Transverse colon (tissue), 3 donors: ENCODE measurements at regions not wholly inside any gene's neighbourhood (a gene's known extent, or its start where the extent isn't known, plus 50 kb on each side); places are given as distances from the start of the nearest gene placed in this dataset.

Experiments
- EP300 ChIP-seq: sonication (generic); formaldehyde crosslinking; IDR thresholded peaks from one replicate; pipeline ENCODE4 v1.6.1; 2017; ENCODE audit warnings: antibody characterized with exemption, low read depth
- POLR2A ChIP-seq: fragments of 450-650 bp; IDR thresholded peaks from one replicate; pipeline ENCODE4 v1.6.1; 2016; ENCODE audit warnings: antibody characterized with exemption, mild to moderate bottlenecking, moderate library complexity
- TF ChIP-seq, protein P1 (sequence below), 5 experiments: fragments of 200-600 bp in 3 of 5; fragments of 450-650 bp in 2 of 5; sonication (generic) in 3 of 5; IDR thresholded peaks; 1 replicate in 2 of 5; 2 replicates in 3 of 5; pipeline ENCODE4 v1.5.1; 2016 to 2017; ENCODE audit warnings: antibody characterized with exemption in 5 of 5, inconsistent platforms in 3 of 5, mild to moderate bottlenecking in 2 of 5, moderate library complexity in 1 of 5

DNA sequence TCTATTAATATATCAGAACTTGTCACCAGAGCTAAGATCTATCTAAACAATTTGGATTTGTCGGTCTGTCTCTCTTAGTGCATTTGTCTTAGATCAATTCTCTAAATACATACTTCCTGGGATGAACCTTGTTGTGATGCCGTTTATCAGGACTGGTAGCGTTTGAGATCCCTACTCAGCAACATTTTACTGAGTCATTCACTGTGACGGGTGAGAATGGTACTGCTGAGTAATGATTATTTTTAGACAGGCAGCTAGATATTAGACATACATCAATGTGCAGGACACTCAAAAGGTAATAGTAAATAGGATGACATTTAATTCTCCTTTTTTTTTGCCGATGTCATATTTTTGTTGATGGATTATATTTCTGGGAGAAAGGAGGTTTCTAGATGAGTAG lies 209.0 kb downstream of the CSNK1G3 start:
- TF ChIP-seq, protein P1, sequence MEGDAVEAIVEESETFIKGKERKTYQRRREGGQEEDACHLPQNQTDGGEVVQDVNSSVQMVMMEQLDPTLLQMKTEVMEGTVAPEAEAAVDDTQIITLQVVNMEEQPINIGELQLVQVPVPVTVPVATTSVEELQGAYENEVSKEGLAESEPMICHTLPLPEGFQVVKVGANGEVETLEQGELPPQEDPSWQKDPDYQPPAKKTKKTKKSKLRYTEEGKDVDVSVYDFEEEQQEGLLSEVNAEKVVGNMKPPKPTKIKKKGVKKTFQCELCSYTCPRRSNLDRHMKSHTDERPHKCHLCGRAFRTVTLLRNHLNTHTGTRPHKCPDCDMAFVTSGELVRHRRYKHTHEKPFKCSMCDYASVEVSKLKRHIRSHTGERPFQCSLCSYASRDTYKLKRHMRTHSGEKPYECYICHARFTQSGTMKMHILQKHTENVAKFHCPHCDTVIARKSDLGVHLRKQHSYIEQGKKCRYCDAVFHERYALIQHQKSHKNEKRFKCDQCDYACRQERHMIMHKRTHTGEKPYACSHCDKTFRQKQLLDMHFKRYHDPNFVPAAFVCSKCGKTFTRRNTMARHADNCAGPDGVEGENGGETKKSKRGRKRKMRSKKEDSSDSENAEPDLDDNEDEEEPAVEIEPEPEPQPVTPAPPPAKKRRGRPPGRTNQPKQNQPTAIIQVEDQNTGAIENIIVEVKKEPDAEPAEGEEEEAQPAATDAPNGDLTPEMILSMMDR (IDR thresholded peaks at IDR 0.05) = no peak
- no peak for TF ChIP-seq POLR2A
- TF ChIP-seq EP300 = no peak
